Thoracic aorta (tissue), 2 donors: ENCODE measurements at regions not wholly inside any gene's neighbourhood (a gene's known extent, or its start where the extent isn't known, plus 50 kb on each side); places are given as distances from the start of the nearest gene placed in this dataset.
"Not testable (repeated sequence)": the region's sequence is repeated elsewhere in the genome, so short reads cannot be mapped to it uniquely, and the experiment has no call there.

ENCODE experiments used
- ATAC-seq: fragments of 150-250 bp; one replicate; pipeline ENCODE4 v1.8.0; 2017; ENCODE audit warnings: low read depth; ENCODE audit not compliant: insufficient number of reproducible peaks, low FRiP score
- DNase-seq: peaks from one replicate; pipeline ENCODE4 v3.0.0-alpha.2; 2020; ENCODE audit warnings: low spot score
- H3K27ac ChIP-seq, 2 donors: fragments of 200-600 bp; sonication (generic); 1 replicate in 1 of 2; 2 replicates in 1 of 2; pipeline ENCODE4 v1.5.1; 2016; ENCODE audit warnings: mild to moderate bottlenecking in 2 of 2, moderate library complexity in 2 of 2
- H3K27me3 ChIP-seq: fragments of 200-600 bp; sonication (generic); replicated peaks from 2 replicates; pipeline ENCODE4 v1.6.0; 2016; ENCODE audit warnings: mild to moderate bottlenecking; ENCODE audit not compliant: insufficient read depth
- H3K36me3 ChIP-seq: fragments of 200-600 bp; sonication (generic); one replicate; pipeline ENCODE4 v1.5.1; 2016
- H3K4me1 ChIP-seq, 2 donors: fragments of 200-600 bp; sonication (generic); 1 replicate in 1 of 2; 2 replicates in 1 of 2; pipeline versions ENCODE4 v1.5.1 to v1.6.0; 2016; ENCODE audit warnings: low read depth in 2 of 2, mild to moderate bottlenecking in 1 of 2; ENCODE audit not compliant: control insufficient read depth in 1 of 2
- H3K4me3 ChIP-seq: fragments of 200-600 bp; sonication (generic); 2 replicates; pipeline ENCODE4 v1.5.1; 2016; ENCODE audit warnings: mild to moderate bottlenecking
- H3K9me3 ChIP-seq: fragments of 200-600 bp; sonication (generic); 2 replicates; pipeline ENCODE4 v1.5.1; 2016
- CTCF ChIP-seq: fragments of 200-600 bp; sonication (generic); IDR thresholded peaks from one replicate; pipeline ENCODE4 v1.5.1; 2019; ENCODE audit warnings: antibody characterized with exemption

GRCh38 chr6:26273673-26274588 is 91.1 kb upstream of the BTN3A2 start:
- no peaks in the 10 kb centered on the region for H3K9me3 ChIP-seq
- H3K36me3 ChIP-seq: no peaks in the 10 kb centered on the region
- DNase-seq (no peak), ATAC-seq (no peak)
- TF ChIP-seq CTCF: no peak
- no peaks in the 10 kb centered on the region for H3K27me3 ChIP-seq
- peaks cover 5 to 18% of the 10 kb centered on the region in 2 donors for H3K4me1 ChIP-seq
- peak overlapping the region; percentile 77 for H3K4me3 ChIP-seq
- peak overlapping the region; percentile 89 to 95 for H3K27ac ChIP-seq

GRCh38 chr6:26275663-26276062 is 89.3 kb upstream of the BTN3A2 start:
- TF ChIP-seq CTCF: no peak
- no peak for ATAC-seq
- no peak for DNase-seq

GRCh38 chr6:26276841-26277648 is 88.0 kb upstream of the BTN3A2 start:
- ATAC-seq: no peak
- Histone ChIP-seq H3K27me3 (no peaks in the 10 kb centered on the region), H3K4me3 (no peak overlapping the region), H3K9me3 (no peaks in the 10 kb centered on the region), H3K4me1 (peaks cover 3 to 8% of the 10 kb centered on the region in 2 donors), H3K36me3 (no peaks in the 10 kb centered on the region), H3K27ac (no peak overlapping the region)
- DNase-seq: no peak
- no peak for TF ChIP-seq CTCF

More at GRCh38 chr6:26275663-26276062, 89.3 kb upstream of the BTN3A2 start:
- Histone ChIP-seq H3K36me3 (no peaks in the 10 kb centered on the region), H3K27me3 (no peaks in the 10 kb centered on the region), H3K27ac (no peak overlapping the region), H3K4me1 (peaks cover 5 to 18% of the 10 kb centered on the region in 2 donors), H3K9me3 (no peaks in the 10 kb centered on the region), H3K4me3 (no peak overlapping the region)

GRCh38 chr6:26278536-26278935 is 86.5 kb upstream of the BTN3A2 start:
- H3K9me3 ChIP-seq: no peaks in the 10 kb centered on the region
- no peaks in the 10 kb centered on the region for H3K36me3 ChIP-seq
- H3K4me1 ChIP-seq: peaks cover 3 to 15% of the 10 kb centered on the region in 2 donors
- ATAC-seq: no peak
- no peaks in the 10 kb centered on the region for H3K27me3 ChIP-seq
- no peak overlapping the region for H3K27ac ChIP-seq
- no peak for TF ChIP-seq CTCF
- DNase-seq: no peak
- no peak overlapping the region for H3K4me3 ChIP-seq

GRCh38 chr6:26279371-26279770 is 85.6 kb upstream of the BTN3A2 start:
- H3K36me3 ChIP-seq, H3K9me3 ChIP-seq, H3K27ac ChIP-seq, ATAC-seq, H3K27me3 ChIP-seq, H3K4me3 ChIP-seq, DNase-seq: not testable (repeated sequence)
- peaks cover 5 to 18% of the 10 kb centered on the region in 2 donors for H3K4me1 ChIP-seq
